ENCODE measurements at regions not wholly inside any gene's neighbourhood (a gene's known extent, or its start where the extent isn't known, plus 50 kb on each side); places are given as distances from the start of the nearest gene placed in this dataset.

DNA sequence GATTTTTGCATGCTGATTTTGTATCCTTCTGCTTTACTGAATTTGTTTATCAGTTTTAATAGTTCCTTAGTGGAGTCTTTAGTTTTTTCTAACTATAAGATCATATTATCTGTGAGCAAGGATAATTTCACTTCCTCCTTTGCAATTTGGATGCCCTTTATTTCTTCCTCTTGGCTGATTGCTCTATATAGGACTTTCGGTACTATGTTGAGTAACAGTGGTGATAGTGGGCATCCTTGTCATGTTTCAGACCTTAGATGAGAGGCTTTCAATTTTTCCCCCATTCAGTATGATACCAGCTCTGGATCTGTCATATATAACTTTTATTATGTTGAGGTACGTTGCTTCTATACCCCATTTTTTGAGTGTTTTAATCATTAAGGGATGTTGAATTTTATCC, 224.5 kb upstream of the CNTNAP4 start:
- no peak overlapping the region for H3K23ac ChIP-seq (ENCODE audit: low read depth, low read length)
- H3K4me2 ChIP-seq (ENCODE audit: low read depth, low read length): no peak overlapping the region
- no peak for TF ChIP-seq NFE2L2 (IDR thresholded peaks at IDR 0.05; ENCODE audit: low read depth, low read length)
- no peak for TF ChIP-seq MAZ (IDR thresholded peaks at IDR 0.05; ENCODE audit: borderline replicate concordance, low read depth, low read length)
- TF ChIP-seq CEBPB (IDR thresholded peaks at IDR 0.05; ENCODE audit: low read depth, low read length): no peak
- BruUV-seq (replicated peaks): no TSS peak
- H3K9ac ChIP-seq (ENCODE audit: low read depth, low read length): no peak overlapping the region
- H4K20me1 ChIP-seq (ENCODE audit: insufficient read depth, low read length): no peaks in the 10 kb centered on the region
- no peaks in the 10 kb centered on the region for H3K4me1 ChIP-seq (ENCODE audit: control insufficient read depth, insufficient read depth, low read length)
- no peak overlapping the region for H3K14ac ChIP-seq (replicated peaks; ENCODE audit: low read depth, low read length)
- no peak overlapping the region for H3K27ac ChIP-seq (ENCODE audit: insufficient read depth, low read length)
- intact Hi-C loops (cut with micrococcal nuclease) (no loop called here), in situ Hi-C loops (cut with MboI; ENCODE audit: low sequenced_read_pairs) (no loop called here), dilution Hi-C loops (cut with HindIII; ENCODE audit: low sequenced_read_pairs, unreplicated experiment) (no loop called here)
- no peaks in the 10 kb centered on the region for H3K79me1 ChIP-seq (ENCODE audit: low read depth in 1 of 2, low read length in 2 of 2)
- no peaks in the 10 kb centered on the region for H3K27me3 ChIP-seq (ENCODE audit: control insufficient read depth, insufficient read depth, low read length)
- no peak overlapping the region for H2AK9ac ChIP-seq (replicated peaks; ENCODE audit: low read depth, low read length, poor library complexity)
- no peaks in the 10 kb centered on the region for H3K36me3 ChIP-seq (ENCODE audit: control insufficient read depth, insufficient read depth, low read length)
- ChIA-PET POLR2A (ENCODE audit: unreplicated experiment) (no interaction called here), CTCF (no interaction called here)
- H3K9me1 ChIP-seq (ENCODE audit: insufficient read depth, low read length): no peaks in the 10 kb centered on the region
- no CpG with 5 or more reads among the region's 2 CpGs for WGBS, 2 experiments (ENCODE audit: extremely low coverage in 2 of 2, insufficient read length in 1 of 2)
- no peak overlapping the region for H2AFZ ChIP-seq (replicated peaks; ENCODE audit: low read length, poor library complexity)
- no peak overlapping the region for H3K18ac ChIP-seq (ENCODE audit: low read depth, low read length)
- DNase-seq: no peak
- H2BK120ac ChIP-seq (ENCODE audit: low read depth, low read length): no peak overlapping the region
- H2AK5ac ChIP-seq (ENCODE audit: low read depth, low read length): no peak overlapping the region
- H2BK5ac ChIP-seq (ENCODE audit: low read depth, low read length, poor library complexity, severe bottlenecking): no peak overlapping the region
- H4K8ac ChIP-seq (ENCODE audit: low read depth in 2 of 2, low read length in 2 of 2): no peak overlapping the region
- H3K4me3 ChIP-seq (ENCODE audit: insufficient read depth, low read depth, low read length): no peak overlapping the region
- no peak overlapping the region for H4K5ac ChIP-seq (ENCODE audit: low read depth, low read length)
- no peak overlapping the region for H3K4ac ChIP-seq (ENCODE audit: low read depth, low read length)
- no peak overlapping the region for H3K56ac ChIP-seq (ENCODE audit: extremely low read depth, insufficient read depth, low read length)
- H3K9me3 ChIP-seq (ENCODE audit: control insufficient read depth, insufficient read depth, low read length): peaks cover 10% of the 10 kb centered on the region
- ATAC-seq (ENCODE audit: low read depth): no peak
- no peak overlapping the region for H2BK20ac ChIP-seq (ENCODE audit: low read depth, low read length)
- H2BK15ac ChIP-seq (ENCODE audit: low read depth, low read length): no peak overlapping the region
- no peak overlapping the region for H4K91ac ChIP-seq (ENCODE audit: insufficient read depth, low read depth, low read length)

Data from IMR-90 (cell line).